ENCODE measurements at regions not wholly inside any gene's neighbourhood (a gene's known extent, or its start where the extent isn't known, plus 50 kb on each side); places are given as distances from the start of the nearest gene placed in this dataset.
A peak's percentile ranks its signal among the peaks of the same experiment; 100 is the strongest.

- Mint-ChIP-seq H3K4me3 (peak overlapping the region; percentile 2 to 35 (median 8)), H3K27ac (peak overlapping the region in 2 of 3 donors; percentile 21 to 39), H3K36me3 (peaks cover 6% of the 10 kb centered on the region), H3K9me3 (peaks cover 0 to 2% (median 0%) of the 10 kb centered on the region in 7 donors), H3K27me3 (no peaks in the 10 kb centered on the region), H3K4me1 (peaks cover 15 to 39% (median 22%) of the 10 kb centered on the region in 4 donors)
- peak overlapping the region; percentile 10 for H3K27ac ChIP-seq (ENCODE audit: insufficient read depth, low read length, poor library complexity, severe bottlenecking)
- H3K36me3 ChIP-seq (ENCODE audit: control insufficient read depth, insufficient read depth, low read length): no peaks in the 10 kb centered on the region
- no peaks in the 10 kb centered on the region for H3K27me3 ChIP-seq (ENCODE audit: control insufficient read depth, insufficient read depth, low read length)
- DNase-seq (peak in 1 of 3 donors; percentile 26), ATAC-seq (ENCODE audit: low read depth in 2 of 2) (no peak)
- peak overlapping the region; percentile 43 for H3K4me3 ChIP-seq (ENCODE audit: low read depth, low read length)
- peaks cover 12% of the 10 kb centered on the region for H3K4me1 ChIP-seq (ENCODE audit: control insufficient read depth, insufficient read depth, low read length, poor library complexity, severe bottlenecking)
- H3K9me3 ChIP-seq (ENCODE audit: control insufficient read depth in 2 of 2, low read length in 2 of 2): no peaks in the 10 kb centered on the region
Observed at GRCh38 chr12:91785655-91786498, 359.8 kb downstream of the BTG1 start.

GRCh38 chr12:91781114-91781513, 364.5 kb downstream of the BTG1 start:
- Mint-ChIP-seq H3K27me3 (no peaks in the 10 kb centered on the region), H3K27ac (no peak overlapping the region), H3K4me3 (no peak overlapping the region), H3K36me3 (peaks cover 6% of the 10 kb centered on the region), H3K9me3 (peaks cover 0 to 2% (median 0%) of the 10 kb centered on the region in 7 donors), H3K4me1 (peaks cover 28 to 51% (median 34%) of the 10 kb centered on the region in 4 donors)
- ATAC-seq (ENCODE audit: low read depth in 2 of 2): no peak
- H3K27ac ChIP-seq (ENCODE audit: insufficient read depth, low read length, poor library complexity, severe bottlenecking): no peak overlapping the region
- no peaks in the 10 kb centered on the region for H3K27me3 ChIP-seq (ENCODE audit: control insufficient read depth, insufficient read depth, low read length)
- H3K4me1 ChIP-seq (ENCODE audit: control insufficient read depth, insufficient read depth, low read length, poor library complexity, severe bottlenecking): peaks cover 28% of the 10 kb centered on the region
- no peak overlapping the region for H3K4me3 ChIP-seq (ENCODE audit: low read depth, low read length)
- H3K9me3 ChIP-seq (ENCODE audit: control insufficient read depth in 2 of 2, low read length in 2 of 2): no peaks in the 10 kb centered on the region
- H3K36me3 ChIP-seq (ENCODE audit: control insufficient read depth, insufficient read depth, low read length): no peaks in the 10 kb centered on the region
- DNase-seq: no peak

- Histone ChIP-seq H3K36me3 (ENCODE audit: control insufficient read depth, insufficient read depth, low read length) (no peaks in the 10 kb centered on the region), H3K4me3 (ENCODE audit: low read depth, low read length) (peak overlapping the region; percentile 77), H3K27ac (ENCODE audit: insufficient read depth, low read length, poor library complexity, severe bottlenecking) (peak overlapping the region; percentile 82), H3K4me1 (ENCODE audit: control insufficient read depth, insufficient read depth, low read length, poor library complexity, severe bottlenecking) (peaks cover 24% of the 10 kb centered on the region), H3K27me3 (ENCODE audit: control insufficient read depth, insufficient read depth, low read length) (no peaks in the 10 kb centered on the region), H3K9me3 (ENCODE audit: control insufficient read depth in 2 of 2, low read length in 2 of 2) (no peaks in the 10 kb centered on the region)
- peak; percentile 30 to 90 (median 54) for DNase-seq
- Mint-ChIP-seq H3K27me3 (no peaks in the 10 kb centered on the region), H3K4me3 (peak overlapping the region; percentile 24 to 89 (median 83)), H3K4me1 (peaks cover 14 to 50% (median 29%) of the 10 kb centered on the region in 4 donors), H3K27ac (peak overlapping the region; percentile 89 to 98 (median 95)), H3K9me3 (peaks cover 0 to 2% (median 0%) of the 10 kb centered on the region in 7 donors), H3K36me3 (peaks cover 6% of the 10 kb centered on the region)
- ATAC-seq (ENCODE audit: low read depth in 2 of 2): peak; percentile 90 to 94
Observed at GRCh38 chr12:91778938-91779400, 366.7 kb downstream of the BTG1 start.

- Mint-ChIP-seq H3K27ac (peak overlapping the region; percentile 89 to 98 (median 95)), H3K36me3 (peaks cover 5% of the 10 kb centered on the region), H3K27me3 (no peaks in the 10 kb centered on the region), H3K4me3 (peak overlapping the region; percentile 24 to 89 (median 83)), H3K9me3 (peaks cover 0 to 2% (median 0%) of the 10 kb centered on the region in 7 donors), H3K4me1 (peaks cover 14 to 48% (median 29%) of the 10 kb centered on the region in 4 donors)
- peak in 2 of 3 donors; percentile 24 to 74 for DNase-seq
- Histone ChIP-seq H3K27ac (ENCODE audit: insufficient read depth, low read length, poor library complexity, severe bottlenecking) (peak overlapping the region; percentile 82), H3K36me3 (ENCODE audit: control insufficient read depth, insufficient read depth, low read length) (no peaks in the 10 kb centered on the region), H3K9me3 (ENCODE audit: control insufficient read depth in 2 of 2, low read length in 2 of 2) (no peaks in the 10 kb centered on the region), H3K4me1 (ENCODE audit: control insufficient read depth, insufficient read depth, low read length, poor library complexity, severe bottlenecking) (peaks cover 24% of the 10 kb centered on the region), H3K27me3 (ENCODE audit: control insufficient read depth, insufficient read depth, low read length) (no peaks in the 10 kb centered on the region), H3K4me3 (ENCODE audit: low read depth, low read length) (peak overlapping the region; percentile 77)
- peak; percentile 49 to 54 for ATAC-seq (ENCODE audit: low read depth in 2 of 2)
Observed at GRCh38 chr12:91778091-91778832, 367.4 kb downstream of the BTG1 start.

GRCh38 chr12:91777268-91777992, 368.2 kb downstream of the BTG1 start:
- DNase-seq: peak in 1 of 3 donors; percentile 17
- H3K27ac ChIP-seq (ENCODE audit: insufficient read depth, low read length, poor library complexity, severe bottlenecking): peak overlapping the region; percentile 82

GRCh38 chr12:91774434-91774921, 371.2 kb downstream of the BTG1 start:
- H3K36me3 ChIP-seq (ENCODE audit: control insufficient read depth, insufficient read depth, low read length): no peaks in the 10 kb centered on the region
- H3K27ac Mint-ChIP-seq: peak overlapping the region in 1 of 3 donors; percentile 25
- no peaks in the 10 kb centered on the region for H3K9me3 ChIP-seq (ENCODE audit: control insufficient read depth in 2 of 2, low read length in 2 of 2)
- H3K27ac ChIP-seq (ENCODE audit: insufficient read depth, low read length, poor library complexity, severe bottlenecking): no peak overlapping the region
- no peaks in the 10 kb centered on the region for H3K36me3 Mint-ChIP-seq
- H3K27me3 ChIP-seq (ENCODE audit: control insufficient read depth, insufficient read depth, low read length): no peaks in the 10 kb centered on the region
- no peaks in the 10 kb centered on the region for H3K9me3 Mint-ChIP-seq
- H3K27me3 Mint-ChIP-seq: no peaks in the 10 kb centered on the region
- H3K4me3 ChIP-seq (ENCODE audit: low read depth, low read length): peak overlapping the region; percentile 34
- H3K4me1 ChIP-seq (ENCODE audit: control insufficient read depth, insufficient read depth, low read length, poor library complexity, severe bottlenecking): peaks cover 22% of the 10 kb centered on the region
- DNase-seq (peak in 1 of 3 donors; percentile 13), ATAC-seq (ENCODE audit: low read depth in 2 of 2) (no peak)
- H3K4me1 Mint-ChIP-seq: peaks cover 19 to 46% (median 30%) of the 10 kb centered on the region in 4 donors
- peak overlapping the region in 2 of 4 donors; percentile 17 to 47 for H3K4me3 Mint-ChIP-seq

More at GRCh38 chr12:91777268-91777992, 368.2 kb downstream of the BTG1 start:
- Histone ChIP-seq H3K36me3 (ENCODE audit: control insufficient read depth, insufficient read depth, low read length) (no peaks in the 10 kb centered on the region), H3K9me3 (ENCODE audit: control insufficient read depth in 2 of 2, low read length in 2 of 2) (no peaks in the 10 kb centered on the region), H3K27me3 (ENCODE audit: control insufficient read depth, insufficient read depth, low read length) (no peaks in the 10 kb centered on the region), H3K4me1 (ENCODE audit: control insufficient read depth, insufficient read depth, low read length, poor library complexity, severe bottlenecking) (peaks cover 24% of the 10 kb centered on the region), H3K4me3 (ENCODE audit: low read depth, low read length) (peak overlapping the region; percentile 77)
- Mint-ChIP-seq H3K4me3 (peak overlapping the region in 2 of 4 donors; percentile 82 to 89), H3K4me1 (peaks cover 19 to 47% (median 30%) of the 10 kb centered on the region in 4 donors), H3K36me3 (no peaks in the 10 kb centered on the region), H3K27ac (peak overlapping the region; percentile 89 to 98 (median 95)), H3K9me3 (peaks cover 0 to 2% (median 0%) of the 10 kb centered on the region in 7 donors), H3K27me3 (no peaks in the 10 kb centered on the region)
- ATAC-seq (ENCODE audit: low read depth in 2 of 2): no peak
